ENCODE measurements at regions not wholly inside any gene's neighbourhood (a gene's known extent, or its start where the extent isn't known, plus 50 kb on each side); places are given as distances from the start of the nearest gene placed in this dataset.
"Not testable (repeated sequence)": the region's sequence is repeated elsewhere in the genome, so short reads cannot be mapped to it uniquely, and the experiment has no call there.

- no peak for TF ChIP-seq CTCF (IDR thresholded peaks at IDR 0.05; ENCODE audit: extremely low read depth, insufficient read depth, missing control alignments)
- DNase-seq (ENCODE audit: low spot score), result no peak
- in situ Hi-C loops (cut with MboI; ENCODE audit: low pct_unique_long_range_greater_than_20kb, low sequenced_read_pairs, unreplicated experiment), result no loop called here
These were observed 238.1 kb upstream of the MAF start for GRCh38 chr16:79838496-79839259.

- in situ Hi-C loops (cut with MboI; ENCODE audit: low pct_unique_long_range_greater_than_20kb, low sequenced_read_pairs, unreplicated experiment), result no loop called here
- DNase-seq (ENCODE audit: low spot score), result no peak
- TF ChIP-seq CTCF (IDR thresholded peaks at IDR 0.05; ENCODE audit: extremely low read depth, insufficient read depth, missing control alignments), result no peak
These were observed 235.6 kb upstream of the MAF start for GRCh38 chr16:79836144-79836543.

- no peak for DNase-seq (ENCODE audit: low spot score)
- in situ Hi-C loops (cut with MboI; ENCODE audit: low pct_unique_long_range_greater_than_20kb, low sequenced_read_pairs, unreplicated experiment), result no loop called here
- no peak for TF ChIP-seq CTCF (IDR thresholded peaks at IDR 0.05; ENCODE audit: extremely low read depth, insufficient read depth, missing control alignments)
These were observed 234.7 kb upstream of the MAF start for GRCh38 chr16:79835194-79835593.

GRCh38 chr16:79834720-79835119 is 234.2 kb upstream of the MAF start:
- in situ Hi-C loops (cut with MboI; ENCODE audit: low pct_unique_long_range_greater_than_20kb, low sequenced_read_pairs, unreplicated experiment), result no loop called here
- no peak for TF ChIP-seq CTCF (IDR thresholded peaks at IDR 0.05; ENCODE audit: extremely low read depth, insufficient read depth, missing control alignments)
- DNase-seq (ENCODE audit: low spot score), result no peak

- in situ Hi-C loops (cut with MboI; ENCODE audit: low pct_unique_long_range_greater_than_20kb, low sequenced_read_pairs, unreplicated experiment), result not testable (repeated sequence)
These were observed 233.5 kb upstream of the MAF start for GRCh38 chr16:79834003-79834402.

GRCh38 chr16:79833559-79833958 is 233.0 kb upstream of the MAF start:
- DNase-seq (ENCODE audit: low spot score), result no peak
- TF ChIP-seq CTCF (IDR thresholded peaks at IDR 0.05; ENCODE audit: extremely low read depth, insufficient read depth, missing control alignments), result no peak
- in situ Hi-C loops (cut with MboI; ENCODE audit: low pct_unique_long_range_greater_than_20kb, low sequenced_read_pairs, unreplicated experiment), result no loop called here

More at GRCh38 chr16:79834003-79834402, 233.5 kb upstream of the MAF start:
- not testable (repeated sequence) for DNase-seq (ENCODE audit: low spot score)

- no peak for TF ChIP-seq CTCF (IDR thresholded peaks at IDR 0.05; ENCODE audit: extremely low read depth, insufficient read depth, missing control alignments)
- no peak for DNase-seq (ENCODE audit: low spot score)
- in situ Hi-C loops (cut with MboI; ENCODE audit: low pct_unique_long_range_greater_than_20kb, low sequenced_read_pairs, unreplicated experiment), result no loop called here
These were observed 226.4 kb upstream of the MAF start for GRCh38 chr16:79826732-79827475.

All from GM13977 (cell line).